GM19023 (cell line): ENCODE measurements at regions not wholly inside any gene's neighbourhood (a gene's known extent, or its start where the extent isn't known, plus 50 kb on each side); places are given as distances from the start of the nearest gene placed in this dataset.
A peak's percentile ranks its signal among the peaks of the same experiment; 100 is the strongest.
"Not testable (repeated sequence)": the region's sequence is repeated elsewhere in the genome, so short reads cannot be mapped to it uniquely, and the experiment has no call there.

ENCODE experiments used
- ATAC-seq: cut with Tn5 transposase; IDR thresholded peaks from one replicate; pipeline ENCODE4 v1.9.1; 2021; ENCODE audit warnings: mild to moderate bottlenecking, moderate library complexity; ENCODE audit not compliant: unreplicated experiment

- not testable (repeated sequence) for ATAC-seq
Observed at GRCh38 chr10:46740368-46740767, 161.4 kb downstream of the SYT15 start.

GRCh38 chr10:46749003-46749402 lies 162.2 kb upstream of the PTPN20 start:
- not testable (repeated sequence) for ATAC-seq

GRCh38 chr10:46749470-46749869 lies 161.8 kb upstream of the PTPN20 start:
- ATAC-seq = not testable (repeated sequence)

- ATAC-seq = not testable (repeated sequence)
Observed at GRCh38 chr10:46753763-46754162, 157.5 kb upstream of the PTPN20 start.

GRCh38 chr10:46761471-46761870 lies 149.8 kb upstream of the PTPN20 start:
- peak; percentile 85 for ATAC-seq

- not testable (repeated sequence) for ATAC-seq
Observed at GRCh38 chr10:46768515-46769291, 142.5 kb upstream of the PTPN20 start.

GRCh38 chr10:46773178-46773896 lies 137.9 kb upstream of the PTPN20 start:
- not testable (repeated sequence) for ATAC-seq

GRCh38 chr10:46773897-46774236 lies 137.4 kb upstream of the PTPN20 start:
- ATAC-seq = not testable (repeated sequence)

- ATAC-seq = not testable (repeated sequence)
Observed at GRCh38 chr10:46774366-46774765, 136.9 kb upstream of the PTPN20 start.

GRCh38 chr10:46774945-46775667 lies 136.1 kb upstream of the PTPN20 start:
- not testable (repeated sequence) for ATAC-seq

GRCh38 chr10:46775668-46776059 lies 135.6 kb upstream of the PTPN20 start:
- ATAC-seq = not testable (repeated sequence)

GRCh38 chr10:46779571-46779970 lies 131.7 kb upstream of the PTPN20 start:
- not testable (repeated sequence) for ATAC-seq

GRCh38 chr10:46780164-46780563 lies 131.1 kb upstream of the PTPN20 start:
- not testable (repeated sequence) for ATAC-seq

- ATAC-seq = not testable (repeated sequence)
Observed at GRCh38 chr10:46781001-46781400, 130.2 kb upstream of the PTPN20 start.

GRCh38 chr10:46782001-46782874 lies 129.0 kb upstream of the PTPN20 start:
- not testable (repeated sequence) for ATAC-seq

GRCh38 chr10:46784665-46785064 lies 126.6 kb upstream of the PTPN20 start:
- ATAC-seq = not testable (repeated sequence)

- ATAC-seq = not testable (repeated sequence)
Observed at GRCh38 chr10:46786125-46786517, 125.1 kb upstream of the PTPN20 start.

GRCh38 chr10:46786518-46787320 lies 124.5 kb upstream of the PTPN20 start:
- ATAC-seq = peak; percentile 77

- ATAC-seq = no peak
Observed at GRCh38 chr10:46787321-46787615, 124.0 kb upstream of the PTPN20 start.
